B cell (primary cell): ENCODE measurements at regions not wholly inside any gene's neighbourhood (a gene's known extent, or its start where the extent isn't known, plus 50 kb on each side); places are given as distances from the start of the nearest gene placed in this dataset.

Experiments
- CTCF ChIP-seq: fragments of 200-600 bp; IDR thresholded peaks from one replicate; pipeline ENCODE4 v1.8.0; 2022; ENCODE audit warnings: antibody characterized with exemption, mild to moderate bottlenecking
- EZH2 ChIP-seq: IDR thresholded peaks from 2 replicates; pipeline ENCODE4 v1.6.1; 2012; ENCODE audit warnings: borderline replicate concordance, low read depth, mild to moderate bottlenecking, moderate library complexity, low read length; ENCODE audit not compliant: insufficient read depth, poor library complexity, severe bottlenecking

GRCh38 chr2:38155015-38155414, 79.1 kb upstream of the CYP1B1 start:
- TF ChIP-seq CTCF (no peak), EZH2 (no peak)
